PC-3 (cell line): ENCODE measurements at regions not wholly inside any gene's neighbourhood (a gene's known extent, or its start where the extent isn't known, plus 50 kb on each side); places are given as distances from the start of the nearest gene placed in this dataset.

Source experiments
- ATAC-seq: fragments of 200-7000 bp; cut with Tn5 transposase; 2 replicates; pipeline ENCODE4 v1.9.1; 2020; ENCODE audit warnings: mild to moderate bottlenecking, moderate library complexity
- BruUV-seq: library from RNA; stranded (reverse); fragments of 400-500 nt; replicated peaks from 2 replicates; lab custom pipeline; 2021; lab: Mats Ljungman, UMichigan
- CTCF ChIA-PET: fragments of 300-600 bp; sonication (Branson Sonifier 250); formaldehyde crosslinking; loops from one replicate; lab custom pipeline; 2022; ENCODE audit warnings: antibody characterized with exemption; lab: Charles Lee
- POLR2A ChIA-PET: fragments of 300-600 bp; sonication (Branson Sonifier 250); formaldehyde crosslinking; loops from one replicate; lab custom pipeline; 2022; ENCODE audit warnings: antibody characterized with exemption; ENCODE audit not compliant: unreplicated experiment; lab: Charles Lee
- DNase-seq: peaks from one replicate; pipeline ENCODE4 v3.0.0-alpha.2; 2015
- H2AFZ ChIP-seq: fragments of 300-600 bp; sonication (generic); 2 replicates; pipeline ENCODE4 v1.6.0; 2016; ENCODE audit warnings: antibody characterized with exemption, low read length
- H3F3A ChIP-seq: fragments of 300-600 bp; sonication (generic); one replicate; pipeline ENCODE4 v1.6.0; 2017; ENCODE audit warnings: antibody characterized with exemption, low read length, control low read depth, mild to moderate bottlenecking; ENCODE audit not compliant: unreplicated experiment
- H3K27ac ChIP-seq: fragments of 300-600 bp; sonication (generic); 2 replicates; pipeline ENCODE4 v1.5.1; 2016; ENCODE audit warnings: mild to moderate bottlenecking, low read length
- H3K27me3 ChIP-seq: fragments of 300-600 bp; sonication (generic); 2 replicates; pipeline ENCODE4 v1.6.1; 2016; ENCODE audit warnings: low read length, mixed read lengths
- H3K36me3 ChIP-seq: fragments of 300-600 bp; sonication (generic); 2 replicates; pipeline ENCODE4 v1.6.1; 2016; ENCODE audit warnings: low read depth, mixed run types, low read length, mixed read lengths
- H3K4me1 ChIP-seq: fragments of 300-600 bp; sonication (generic); 2 replicates; pipeline ENCODE4 v1.5.1; 2016; ENCODE audit warnings: low read length; ENCODE audit not compliant: insufficient read depth
- H3K4me2 ChIP-seq: fragments of 300-600 bp; sonication (generic); 2 replicates; pipeline ENCODE4 v1.6.0; 2016; ENCODE audit warnings: low read length
- H3K4me3 ChIP-seq: fragments of 300-600 bp; sonication (generic); 2 replicates; pipeline ENCODE4 v1.5.1; 2016; ENCODE audit warnings: mild to moderate bottlenecking, low read length, mixed read lengths
- H3K79me2 ChIP-seq: fragments of 300-600 bp; sonication (generic); 2 replicates; pipeline ENCODE4 v1.6.1; 2017; ENCODE audit warnings: low read length, mixed read lengths
- H3K9ac ChIP-seq: fragments of 300-600 bp; sonication (generic); 2 replicates; pipeline ENCODE4 v1.6.0; 2016; ENCODE audit warnings: mild to moderate bottlenecking, low read length
- H3K9me2 ChIP-seq: fragments of 300-600 bp; sonication (generic); replicated peaks from 2 replicates; pipeline ENCODE4 v1.6.1; 2016; ENCODE audit warnings: mixed run types, low read length, mixed read lengths
- H3K9me3 ChIP-seq: fragments of 300-600 bp; sonication (generic); 2 replicates; pipeline ENCODE4 v1.6.1; 2016; ENCODE audit warnings: low read length, mixed read lengths
- H4K20me1 ChIP-seq: fragments of 300-600 bp; sonication (generic); 2 replicates; pipeline ENCODE4 v1.6.1; 2016; ENCODE audit warnings: low read length, mixed read lengths
- CTCF ChIP-seq: fragments of 300-600 bp; sonication (generic); conservative IDR thresholded peaks from 2 replicates; pipeline ENCODE4 v1.5.1; 2017; ENCODE audit warnings: antibody characterized with exemption, low read depth, mild to moderate bottlenecking, low read length
- EZH2 ChIP-seq: fragments of 300-600 bp; sonication (generic); IDR thresholded peaks from one replicate; pipeline ENCODE4 v1.6.1; 2017; ENCODE audit warnings: antibody characterized with exemption, mild to moderate bottlenecking, low read length; ENCODE audit not compliant: unreplicated experiment
- EZH2phosphoT487 ChIP-seq: fragments of 300-600 bp; sonication (generic); IDR thresholded peaks from 2 replicates; pipeline ENCODE4 v1.6.1; 2018; ENCODE audit warnings: mild to moderate bottlenecking, antibody characterized with exemption, low read length, borderline replicate concordance
- intact Hi-C: fragments of 100-400 bp; cut with micrococcal nuclease; formaldehyde crosslinking; loops from 2 replicates; pipeline ENCODE4 v1.9.0; 2023

GRCh38 chr13:47008318-47008717 is 111.5 kb upstream of the HTR2A start:
- H3K79me2 ChIP-seq, result no peaks in the 10 kb centered on the region
- H3K4me2 ChIP-seq, result no peak overlapping the region
- H3K9ac ChIP-seq, result no peak overlapping the region
- no TSS peak for BruUV-seq
- intact Hi-C loops, result loop anchor here (10.0 kb wide), 1 partner anchor 446 kb away; no protein-coding TSS in a partner anchor
- peaks cover 11% of the 10 kb centered on the region for H3K4me1 ChIP-seq
- H3K9me2 ChIP-seq, result no peaks in the 10 kb centered on the region
- no peak overlapping the region for H2AFZ ChIP-seq
- no peaks in the 10 kb centered on the region for H3K27me3 ChIP-seq
- H3K9me3 ChIP-seq, result no peaks in the 10 kb centered on the region
- POLR2A ChIA-PET, result no interaction called here
- DNase-seq, result no peak
- H3K27ac ChIP-seq, result no peak overlapping the region
- H4K20me1 ChIP-seq, result no peaks in the 10 kb centered on the region
- H3F3A ChIP-seq, result no peaks in the 10 kb centered on the region
- no peak overlapping the region for H3K4me3 ChIP-seq
- no peak for TF ChIP-seq EZH2
- no peak for TF ChIP-seq CTCF
- TF ChIP-seq EZH2phosphoT487, result no peak
- H3K36me3 ChIP-seq, result no peaks in the 10 kb centered on the region
- CTCF ChIA-PET, result no interaction called here
- ATAC-seq, result no peak

GRCh38 chr13:47005756-47006414 is 109.0 kb upstream of the HTR2A start:
- DNase-seq (peak; percentile 65), ATAC-seq (no peak; the same call in 1 of the 2 replicates)
- ChIA-PET CTCF (interaction anchor here (0.6 kb wide), 1 partner anchor 53 kb away, joined by 4 read pairs; no protein-coding TSS in a partner anchor), POLR2A (no interaction called here)
- no TSS peak for BruUV-seq
- H3K27me3 ChIP-seq, result no peaks in the 10 kb centered on the region
- no peak overlapping the region for H3K27ac ChIP-seq
- no peak overlapping the region for H3K9ac ChIP-seq
- no peak overlapping the region for H2AFZ ChIP-seq
- peaks cover 11% of the 10 kb centered on the region for H3K4me1 ChIP-seq
- no peaks in the 10 kb centered on the region for H3K79me2 ChIP-seq
- no peaks in the 10 kb centered on the region for H3K9me3 ChIP-seq
- no peaks in the 10 kb centered on the region for H4K20me1 ChIP-seq
- H3K4me2 ChIP-seq, result no peak overlapping the region
- H3F3A ChIP-seq, result no peaks in the 10 kb centered on the region
- intact Hi-C loops, result loop anchor here (10.0 kb wide), 1 partner anchor 449 kb away; no protein-coding TSS in a partner anchor
- TF ChIP-seq EZH2phosphoT487 (no peak), EZH2 (no peak), CTCF (no peak)
- no peaks in the 10 kb centered on the region for H3K36me3 ChIP-seq
- no peaks in the 10 kb centered on the region for H3K9me2 ChIP-seq
- H3K4me3 ChIP-seq, result no peak overlapping the region

GRCh38 chr13:47004540-47004939 is 107.7 kb upstream of the HTR2A start:
- H3K9me2 ChIP-seq, result no peaks in the 10 kb centered on the region
- no peaks in the 10 kb centered on the region for H3K9me3 ChIP-seq
- no peak overlapping the region for H3K4me2 ChIP-seq
- intact Hi-C loops, result loop anchor here (10.0 kb wide), 1 partner anchor 450 kb away; no protein-coding TSS in a partner anchor
- no peaks in the 10 kb centered on the region for H3K79me2 ChIP-seq
- H3F3A ChIP-seq, result no peaks in the 10 kb centered on the region
- ChIA-PET CTCF (interaction anchor here (0.5 to 1.4 kb wide), 2 partner anchors 110 to 916 kb away, joined by 3 read pairs; no protein-coding TSS in a partner anchor), POLR2A (no interaction called here)
- DNase-seq (no peak), ATAC-seq (no peak)
- H3K27me3 ChIP-seq, result no peaks in the 10 kb centered on the region
- H3K4me3 ChIP-seq, result no peak overlapping the region
- H3K27ac ChIP-seq, result no peak overlapping the region
- no peaks in the 10 kb centered on the region for H4K20me1 ChIP-seq
- no peak overlapping the region for H3K9ac ChIP-seq
- BruUV-seq, result no TSS peak
- TF ChIP-seq CTCF (no peak), EZH2 (no peak), EZH2phosphoT487 (no peak)
- peaks cover 11% of the 10 kb centered on the region for H3K4me1 ChIP-seq
- H3K36me3 ChIP-seq, result no peaks in the 10 kb centered on the region
- no peak overlapping the region for H2AFZ ChIP-seq
